ENCODE measurements at regions not wholly inside any gene's neighbourhood (a gene's known extent, or its start where the extent isn't known, plus 50 kb on each side); places are given as distances from the start of the nearest gene placed in this dataset.
A peak's percentile ranks its signal among the peaks of the same experiment; 100 is the strongest.

DNA sequence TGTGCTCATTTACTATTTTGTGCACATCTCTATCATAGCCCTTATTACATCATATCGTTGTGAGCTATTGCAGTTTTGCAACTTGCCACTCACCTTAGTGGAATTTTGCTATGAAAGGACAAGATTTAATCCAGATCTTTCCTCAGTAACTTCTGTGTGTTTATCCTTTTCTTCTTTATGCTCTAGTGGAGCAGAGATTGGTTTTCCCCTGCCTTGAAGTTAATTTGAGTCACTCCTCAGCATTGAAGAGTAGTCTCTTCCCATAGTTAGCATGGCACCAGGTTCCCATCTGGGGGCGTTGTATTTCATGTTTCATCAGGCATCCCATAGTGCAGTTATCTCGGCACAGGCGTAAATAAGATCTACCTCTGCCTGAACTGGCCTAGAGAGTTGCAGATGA lies 510.4 kb downstream of the PSAT1 start:
- H3K36me3 ChIP-seq (replicated peaks), result no peaks in the 10 kb centered on the region
- in situ Hi-C loops (cut with HindIII; ENCODE audit: low pct_ligation_motif_present, low sequenced_read_pairs), result no loop called here

DNA sequence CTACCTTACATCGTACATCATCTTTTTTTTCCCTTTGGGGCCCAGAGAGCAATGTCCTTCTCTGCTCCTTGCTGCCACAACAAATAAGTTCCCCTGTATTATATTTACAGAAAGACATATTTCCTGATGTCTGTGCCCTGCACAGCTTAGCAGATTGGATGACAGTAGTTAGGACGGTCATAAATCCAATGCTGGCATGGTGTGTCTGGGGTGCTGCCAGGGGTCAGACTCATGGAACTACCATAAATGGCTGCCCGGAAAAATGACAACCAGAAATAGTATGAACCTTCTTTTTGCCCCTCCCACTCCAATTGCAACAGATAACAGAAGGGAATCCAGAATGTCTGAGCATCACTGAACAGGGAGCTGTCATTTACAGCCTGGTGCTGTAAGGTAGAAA lies 511.1 kb downstream of the PSAT1 start:
- in situ Hi-C loops (cut with HindIII; ENCODE audit: low pct_ligation_motif_present, low sequenced_read_pairs), result no loop called here
- Histone ChIP-seq H3K4me3 (ENCODE audit: low read depth, low read length) (no peak overlapping the region), H3K36me3 (replicated peaks) (no peaks in the 10 kb centered on the region), H3K27me3 (replicated peaks) (no peaks in the 10 kb centered on the region), H3K27ac (no peak overlapping the region)
- TF ChIP-seq, protein P1, sequence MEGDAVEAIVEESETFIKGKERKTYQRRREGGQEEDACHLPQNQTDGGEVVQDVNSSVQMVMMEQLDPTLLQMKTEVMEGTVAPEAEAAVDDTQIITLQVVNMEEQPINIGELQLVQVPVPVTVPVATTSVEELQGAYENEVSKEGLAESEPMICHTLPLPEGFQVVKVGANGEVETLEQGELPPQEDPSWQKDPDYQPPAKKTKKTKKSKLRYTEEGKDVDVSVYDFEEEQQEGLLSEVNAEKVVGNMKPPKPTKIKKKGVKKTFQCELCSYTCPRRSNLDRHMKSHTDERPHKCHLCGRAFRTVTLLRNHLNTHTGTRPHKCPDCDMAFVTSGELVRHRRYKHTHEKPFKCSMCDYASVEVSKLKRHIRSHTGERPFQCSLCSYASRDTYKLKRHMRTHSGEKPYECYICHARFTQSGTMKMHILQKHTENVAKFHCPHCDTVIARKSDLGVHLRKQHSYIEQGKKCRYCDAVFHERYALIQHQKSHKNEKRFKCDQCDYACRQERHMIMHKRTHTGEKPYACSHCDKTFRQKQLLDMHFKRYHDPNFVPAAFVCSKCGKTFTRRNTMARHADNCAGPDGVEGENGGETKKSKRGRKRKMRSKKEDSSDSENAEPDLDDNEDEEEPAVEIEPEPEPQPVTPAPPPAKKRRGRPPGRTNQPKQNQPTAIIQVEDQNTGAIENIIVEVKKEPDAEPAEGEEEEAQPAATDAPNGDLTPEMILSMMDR (IDR thresholded peaks at IDR 0.05; ENCODE audit: low read depth, low read length, missing control alignments), result no peak
- no peak for DNase-seq

More for the DNA sequence above, 510.4 kb downstream of the PSAT1 start:
- H3K27ac ChIP-seq, result no peak overlapping the region
- no peaks in the 10 kb centered on the region for H3K27me3 ChIP-seq (replicated peaks)
- H3K4me3 ChIP-seq (ENCODE audit: low read depth, low read length), result no peak overlapping the region
- TF ChIP-seq, protein P1 (IDR thresholded peaks at IDR 0.05; ENCODE audit: low read depth, low read length, missing control alignments), result no peak
- no peak for DNase-seq

DNA sequence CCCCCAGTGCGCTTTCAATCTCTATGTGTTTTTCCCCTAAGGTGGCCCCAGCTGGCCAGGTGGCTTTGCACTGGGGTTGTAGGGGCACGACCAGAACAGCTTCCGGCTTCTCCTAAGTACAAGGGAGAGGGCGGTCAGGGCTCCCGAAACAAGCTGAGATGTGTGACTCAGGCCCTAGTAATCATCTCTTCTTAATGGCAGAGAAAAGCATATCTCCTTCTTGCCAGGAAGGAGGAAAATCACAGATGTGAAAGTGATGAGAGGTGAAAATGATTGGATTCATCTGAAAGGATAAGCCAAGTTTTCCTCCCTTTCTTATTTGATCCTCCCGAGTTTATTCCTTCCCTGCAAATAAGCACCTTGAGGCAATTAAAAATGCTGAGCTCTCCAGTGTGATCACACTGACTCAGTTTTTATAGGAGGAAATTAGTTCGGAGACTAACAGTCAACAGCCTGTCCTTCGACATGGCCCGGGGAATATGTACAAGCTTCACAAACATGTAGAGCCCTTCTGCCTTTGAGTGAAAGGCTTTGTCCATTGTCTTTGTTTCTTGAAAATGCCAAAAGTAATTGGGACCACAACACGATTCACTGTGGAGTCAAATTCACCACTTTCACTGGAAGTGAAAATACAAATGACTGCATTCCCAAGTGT lies 514.8 kb downstream of the PSAT1 start:
- in situ Hi-C loops (cut with HindIII; ENCODE audit: low pct_ligation_motif_present, low sequenced_read_pairs), result no loop called here
- H3K36me3 ChIP-seq (replicated peaks), result no peaks in the 10 kb centered on the region
- peak; percentile 11 for DNase-seq
- H3K4me3 ChIP-seq (ENCODE audit: low read depth, low read length), result no peak overlapping the region
- H3K27ac ChIP-seq, result no peak overlapping the region
- TF ChIP-seq, protein P1 (IDR thresholded peaks at IDR 0.05; ENCODE audit: low read depth, low read length, missing control alignments), result no peak
- no peaks in the 10 kb centered on the region for H3K27me3 ChIP-seq (replicated peaks)

DNA sequence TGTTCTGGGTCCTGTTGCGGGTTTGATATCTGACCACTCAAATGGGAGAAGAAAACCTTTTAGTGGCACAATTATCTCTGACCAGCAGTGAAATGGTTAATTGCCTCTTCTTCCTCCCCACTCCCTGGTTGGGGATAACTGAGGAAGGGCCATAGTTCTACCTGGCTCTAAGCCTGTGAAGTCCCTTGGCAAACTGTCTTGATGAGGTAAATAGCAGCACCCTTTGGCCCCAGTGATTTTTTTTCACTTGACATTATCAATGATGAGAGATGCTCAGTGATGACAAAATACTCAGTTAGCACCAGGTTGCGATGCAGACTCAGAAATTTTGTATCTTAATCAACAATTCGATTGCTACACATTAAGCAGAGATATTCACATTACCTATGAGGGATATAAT lies 515.7 kb downstream of the PSAT1 start:
- Histone ChIP-seq H3K36me3 (replicated peaks) (no peaks in the 10 kb centered on the region), H3K4me3 (ENCODE audit: low read depth, low read length) (no peak overlapping the region), H3K27ac (no peak overlapping the region), H3K27me3 (replicated peaks) (no peaks in the 10 kb centered on the region)
- in situ Hi-C loops (cut with HindIII; ENCODE audit: low pct_ligation_motif_present, low sequenced_read_pairs), result no loop called here
- no peak for DNase-seq
- TF ChIP-seq, protein P1 (IDR thresholded peaks at IDR 0.05; ENCODE audit: low read depth, low read length, missing control alignments), result no peak

DNA sequence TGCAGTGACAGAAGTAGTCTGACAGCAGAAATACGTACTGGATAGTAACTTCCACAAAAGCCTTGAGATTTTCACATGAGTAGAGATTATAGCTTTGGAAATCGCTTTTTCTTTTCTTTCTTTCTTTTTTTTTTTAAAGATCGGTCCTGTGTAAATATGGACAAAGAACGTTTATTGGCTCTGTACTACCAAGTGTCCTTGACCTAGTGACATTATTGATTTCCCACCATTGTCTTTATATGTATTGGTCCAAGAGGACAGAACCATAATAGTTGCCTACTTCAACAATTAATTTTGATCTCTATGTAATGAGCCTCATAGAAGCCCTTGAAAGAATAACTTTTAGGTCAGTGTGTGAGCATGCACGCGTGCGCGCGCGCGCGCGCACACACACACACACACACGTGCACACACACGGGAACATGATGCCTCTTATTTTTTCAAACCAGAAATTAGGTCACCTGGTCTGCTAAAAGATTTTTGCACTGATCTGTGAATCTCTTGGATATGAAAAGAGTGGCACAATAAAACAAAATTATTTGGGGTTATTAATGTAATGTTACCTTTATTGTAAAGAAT lies 516.8 kb downstream of the PSAT1 start:
- in situ Hi-C loops (cut with HindIII; ENCODE audit: low pct_ligation_motif_present, low sequenced_read_pairs), result no loop called here
- TF ChIP-seq, protein P1 (IDR thresholded peaks at IDR 0.05; ENCODE audit: low read depth, low read length, missing control alignments), result no peak
- Histone ChIP-seq H3K4me3 (ENCODE audit: low read depth, low read length) (no peak overlapping the region), H3K27ac (no peak overlapping the region), H3K36me3 (replicated peaks) (no peaks in the 10 kb centered on the region), H3K27me3 (replicated peaks) (no peaks in the 10 kb centered on the region)
- DNase-seq, result no peak
